Activated T-cell treated with anti-CD3 and anti-CD28 coated beads, Interleukin-2, amount 50 U/mL, for 24 hours (primary cell): ENCODE measurements at regions not wholly inside any gene's neighbourhood (a gene's known extent, or its start where the extent isn't known, plus 50 kb on each side); places are given as distances from the start of the nearest gene placed in this dataset.

ENCODE experiments used
- DNase-seq: peaks from one replicate; pipeline ENCODE4 v3.0.0-alpha.2; 2020
- H3K27ac Mint-ChIP-seq: 2 replicates; pipeline ENCODE4 v1.8.0; 2020; ENCODE audit warnings: mild to moderate bottlenecking, mixed read lengths
- H3K27me3 Mint-ChIP-seq: 2 replicates; pipeline ENCODE4 v1.8.0; 2020; ENCODE audit warnings: mixed read lengths
- H3K36me3 Mint-ChIP-seq: 2 replicates; pipeline ENCODE4 v1.8.0; 2020; ENCODE audit warnings: low read depth, mixed read lengths
- H3K4me1 Mint-ChIP-seq: 2 replicates; pipeline ENCODE4 v1.8.0; 2020; ENCODE audit warnings: low read depth, mixed read lengths
- H3K4me3 Mint-ChIP-seq: 2 replicates; pipeline ENCODE4 v1.8.0; 2020; ENCODE audit warnings: mild to moderate bottlenecking, moderate library complexity, mixed read lengths
- H3K9me3 Mint-ChIP-seq: 2 replicates; pipeline ENCODE4 v1.8.0; 2020; ENCODE audit warnings: mixed read lengths

GRCh38 chr9:25913806-25914205 lies 235.6 kb upstream of the TUSC1 start:
- peaks cover 16% of the 10 kb centered on the region for H3K9me3 Mint-ChIP-seq
- H3K36me3 Mint-ChIP-seq, result no peaks in the 10 kb centered on the region
- no peaks in the 10 kb centered on the region for H3K27me3 Mint-ChIP-seq
- H3K4me1 Mint-ChIP-seq, result no peaks in the 10 kb centered on the region
- H3K4me3 Mint-ChIP-seq, result no peak overlapping the region
- H3K27ac Mint-ChIP-seq, result no peak overlapping the region
- no peak for DNase-seq

GRCh38 chr9:25904701-25905100 lies 226.5 kb upstream of the TUSC1 start:
- H3K36me3 Mint-ChIP-seq, result no peaks in the 10 kb centered on the region
- H3K27me3 Mint-ChIP-seq, result no peaks in the 10 kb centered on the region
- no peak overlapping the region for H3K4me3 Mint-ChIP-seq
- H3K4me1 Mint-ChIP-seq, result no peaks in the 10 kb centered on the region
- no peak overlapping the region for H3K27ac Mint-ChIP-seq
- peaks cover 21% of the 10 kb centered on the region for H3K9me3 Mint-ChIP-seq
- DNase-seq, result no peak

DNA sequence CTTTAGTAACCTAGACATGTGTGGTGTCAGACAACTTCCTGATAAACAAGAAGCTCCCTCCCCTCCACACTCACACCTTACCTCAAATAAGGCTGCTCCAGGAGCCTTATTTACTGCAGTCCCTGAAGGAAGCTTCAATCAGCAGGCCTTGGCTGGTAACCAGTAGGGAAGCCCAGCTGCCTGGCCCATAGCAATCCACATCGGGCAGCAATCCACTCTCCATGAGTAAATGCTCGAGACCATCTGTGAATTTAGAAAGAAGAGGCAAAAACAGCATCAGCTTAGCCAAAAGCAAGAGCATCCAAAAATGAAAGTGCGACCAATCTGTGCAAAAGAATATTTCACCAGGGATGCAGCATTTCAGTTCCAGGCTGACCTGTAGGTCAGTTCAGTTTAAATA lies 213.3 kb upstream of the TUSC1 start:
- Mint-ChIP-seq H3K27ac (no peak overlapping the region), H3K9me3 (peaks cover 41% of the 10 kb centered on the region), H3K4me1 (no peaks in the 10 kb centered on the region), H3K4me3 (no peak overlapping the region), H3K36me3 (no peaks in the 10 kb centered on the region), H3K27me3 (no peaks in the 10 kb centered on the region)
- DNase-seq, result no peak

DNA sequence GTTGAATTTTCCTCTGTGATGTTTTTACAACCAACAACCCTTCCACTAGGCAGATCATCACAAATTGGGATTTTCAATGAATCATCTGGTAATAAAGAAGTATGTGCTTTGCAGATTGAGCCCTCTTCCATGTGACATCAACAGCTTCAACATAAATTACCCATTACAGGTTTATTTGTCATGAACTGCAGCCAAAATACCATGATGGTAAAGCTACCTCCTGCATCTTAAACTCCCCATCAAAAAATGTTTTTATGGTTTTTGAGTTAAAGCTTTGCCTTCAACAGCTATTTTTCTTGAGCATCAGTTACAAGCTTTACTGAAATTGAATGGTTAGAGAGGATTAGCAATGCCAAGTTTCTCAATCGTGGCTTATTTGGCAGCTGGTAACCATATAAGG lies 211.4 kb upstream of the TUSC1 start:
- no peak for DNase-seq
- Mint-ChIP-seq H3K4me1 (no peaks in the 10 kb centered on the region), H3K36me3 (no peaks in the 10 kb centered on the region), H3K4me3 (no peak overlapping the region), H3K27me3 (no peaks in the 10 kb centered on the region), H3K9me3 (peaks cover 34% of the 10 kb centered on the region), H3K27ac (no peak overlapping the region)

DNA sequence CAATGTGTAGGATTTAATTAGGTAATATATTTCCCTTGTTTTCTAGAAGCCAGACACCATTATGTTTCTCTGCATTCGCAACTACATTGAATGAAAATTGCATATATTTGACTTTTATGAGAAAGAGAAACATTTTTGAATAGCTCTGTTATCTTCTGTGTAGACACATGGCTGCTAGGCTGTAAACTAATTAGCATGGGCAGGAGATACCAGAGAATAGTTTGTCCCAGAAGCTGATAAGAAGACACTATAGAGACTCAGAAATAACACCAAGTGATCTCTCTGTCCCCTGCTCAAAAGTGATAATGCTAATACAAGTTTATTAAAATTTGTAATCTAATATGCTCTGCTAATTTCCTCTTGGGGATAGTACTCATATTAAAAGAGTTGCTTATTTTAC lies 198.0 kb upstream of the TUSC1 start:
- peaks cover 9% of the 10 kb centered on the region for H3K9me3 Mint-ChIP-seq
- H3K4me1 Mint-ChIP-seq, result no peaks in the 10 kb centered on the region
- no peak overlapping the region for H3K27ac Mint-ChIP-seq
- no peaks in the 10 kb centered on the region for H3K27me3 Mint-ChIP-seq
- DNase-seq, result no peak
- H3K4me3 Mint-ChIP-seq, result no peak overlapping the region
- H3K36me3 Mint-ChIP-seq, result no peaks in the 10 kb centered on the region

DNA sequence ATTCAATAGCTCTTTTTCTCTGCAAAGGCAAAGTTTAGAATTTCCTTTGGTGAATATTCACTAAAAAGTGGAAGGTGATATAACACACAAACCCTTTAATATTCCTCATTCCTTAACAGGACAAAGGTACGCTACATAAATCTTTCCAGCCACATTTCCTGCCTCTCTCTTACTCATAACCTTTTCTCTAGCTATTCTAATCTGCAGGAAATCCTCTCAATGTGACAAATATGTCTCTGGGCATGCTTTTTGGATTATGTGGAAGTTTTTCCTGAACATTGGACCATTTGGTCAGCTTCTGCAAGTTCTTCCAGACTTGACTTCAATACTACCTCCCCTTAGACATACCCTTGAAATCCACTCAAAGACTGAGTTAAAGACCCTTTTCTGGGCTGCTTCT lies 186.3 kb upstream of the TUSC1 start:
- no peak for DNase-seq
- Mint-ChIP-seq H3K4me1 (no peaks in the 10 kb centered on the region), H3K27me3 (no peaks in the 10 kb centered on the region), H3K36me3 (no peaks in the 10 kb centered on the region), H3K4me3 (no peak overlapping the region), H3K27ac (no peak overlapping the region), H3K9me3 (peaks cover 27% of the 10 kb centered on the region)

DNA sequence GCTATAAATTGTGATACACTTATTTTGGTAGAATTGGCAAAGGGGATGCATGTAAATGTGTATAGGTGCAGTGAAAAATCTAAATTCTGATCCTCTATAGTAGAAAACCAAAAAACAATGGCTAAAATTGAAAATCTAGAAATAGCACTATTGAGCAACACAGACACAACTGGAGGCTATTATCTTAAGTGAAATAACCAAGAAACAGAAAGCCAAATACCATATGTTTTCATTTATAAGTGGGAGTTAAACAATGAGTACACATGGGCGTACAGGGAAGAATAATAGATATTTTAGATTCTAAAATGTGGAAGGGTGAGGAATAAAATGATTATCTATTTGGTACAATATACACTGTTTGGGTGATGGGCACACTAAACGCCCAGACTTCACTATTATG lies 183.2 kb upstream of the TUSC1 start:
- no peak for DNase-seq
- H3K4me3 Mint-ChIP-seq, result no peak overlapping the region
- no peaks in the 10 kb centered on the region for H3K36me3 Mint-ChIP-seq
- H3K4me1 Mint-ChIP-seq, result no peaks in the 10 kb centered on the region
- peaks cover 26% of the 10 kb centered on the region for H3K9me3 Mint-ChIP-seq
- H3K27me3 Mint-ChIP-seq, result no peaks in the 10 kb centered on the region
- no peak overlapping the region for H3K27ac Mint-ChIP-seq

DNA sequence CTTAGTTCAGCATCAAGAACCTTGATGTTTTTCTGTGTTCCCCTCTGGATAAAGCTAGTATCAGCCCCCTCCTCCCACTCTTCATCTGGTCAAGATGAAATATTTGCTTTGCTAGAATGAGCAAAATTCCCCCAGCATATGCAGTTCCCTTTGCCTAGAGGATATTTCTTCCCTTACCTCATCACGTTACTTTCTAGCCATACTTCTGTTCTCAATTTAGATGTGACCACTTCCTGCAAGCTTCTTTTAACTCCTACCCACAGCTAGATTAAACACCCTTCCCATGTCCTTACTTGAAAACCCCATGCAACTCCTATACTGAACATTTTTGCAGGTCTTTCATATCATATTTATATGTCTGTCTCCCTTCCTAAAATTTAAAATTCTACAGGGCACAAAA lies 178.9 kb upstream of the TUSC1 start:
- Mint-ChIP-seq H3K27me3 (no peaks in the 10 kb centered on the region), H3K4me3 (no peak overlapping the region), H3K4me1 (no peaks in the 10 kb centered on the region), H3K9me3 (peaks cover 31% of the 10 kb centered on the region), H3K36me3 (no peaks in the 10 kb centered on the region), H3K27ac (no peak overlapping the region)
- no peak for DNase-seq

GRCh38 chr9:25850803-25851202 lies 172.6 kb upstream of the TUSC1 start:
- no peak overlapping the region for H3K27ac Mint-ChIP-seq
- no peaks in the 10 kb centered on the region for H3K27me3 Mint-ChIP-seq
- H3K9me3 Mint-ChIP-seq, result peaks cover 27% of the 10 kb centered on the region
- no peak overlapping the region for H3K4me3 Mint-ChIP-seq
- no peak for DNase-seq
- no peaks in the 10 kb centered on the region for H3K36me3 Mint-ChIP-seq
- no peaks in the 10 kb centered on the region for H3K4me1 Mint-ChIP-seq

DNA sequence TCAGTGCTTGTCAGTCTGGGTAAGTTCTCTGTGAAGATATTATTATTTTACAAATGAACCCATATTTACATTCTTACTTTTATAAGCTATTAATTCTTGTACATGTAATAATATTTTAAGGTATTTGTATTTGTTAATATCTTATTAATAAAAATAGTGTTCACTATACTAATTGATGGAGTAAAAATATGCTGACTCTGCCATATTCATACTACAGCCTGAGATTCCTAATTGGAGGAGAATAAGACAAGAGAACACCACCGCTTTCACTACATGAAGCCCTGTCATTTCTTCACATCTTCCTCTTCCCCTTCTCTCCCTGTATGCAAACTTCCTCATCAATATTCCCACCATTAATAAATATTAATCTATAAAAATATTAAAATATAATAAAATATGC lies 167.6 kb upstream of the TUSC1 start:
- H3K4me1 Mint-ChIP-seq, result no peaks in the 10 kb centered on the region

DNA sequence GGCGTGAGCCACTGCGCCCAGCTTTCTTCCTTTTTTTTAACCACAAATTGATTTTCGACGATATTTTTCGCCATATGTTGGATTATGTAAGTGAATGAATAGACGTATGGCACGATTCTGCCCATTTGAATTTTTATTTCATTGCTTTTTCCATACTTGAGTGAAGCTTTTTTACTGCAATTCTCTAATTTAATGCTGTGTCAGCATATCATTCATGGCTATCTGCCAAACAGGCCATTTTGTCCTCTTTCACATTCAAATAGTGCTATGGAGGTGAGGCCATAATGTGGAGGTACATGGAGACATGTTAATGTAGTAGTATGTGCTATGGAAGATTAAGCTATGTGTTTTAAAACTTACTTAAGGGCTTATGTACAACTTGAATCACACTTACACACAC lies 152.1 kb upstream of the TUSC1 start:
- Mint-ChIP-seq H3K4me3 (no peak overlapping the region), H3K36me3 (no peaks in the 10 kb centered on the region), H3K27me3 (no peaks in the 10 kb centered on the region), H3K9me3 (peaks cover 26% of the 10 kb centered on the region), H3K4me1 (no peaks in the 10 kb centered on the region), H3K27ac (no peak overlapping the region)
- DNase-seq, result no peak

More for the DNA sequence above, 167.6 kb upstream of the TUSC1 start:
- no peak overlapping the region for H3K4me3 Mint-ChIP-seq
- DNase-seq, result no peak
- H3K36me3 Mint-ChIP-seq, result no peaks in the 10 kb centered on the region
- peaks cover 18% of the 10 kb centered on the region for H3K9me3 Mint-ChIP-seq
- H3K27me3 Mint-ChIP-seq, result no peaks in the 10 kb centered on the region
- no peak overlapping the region for H3K27ac Mint-ChIP-seq

DNA sequence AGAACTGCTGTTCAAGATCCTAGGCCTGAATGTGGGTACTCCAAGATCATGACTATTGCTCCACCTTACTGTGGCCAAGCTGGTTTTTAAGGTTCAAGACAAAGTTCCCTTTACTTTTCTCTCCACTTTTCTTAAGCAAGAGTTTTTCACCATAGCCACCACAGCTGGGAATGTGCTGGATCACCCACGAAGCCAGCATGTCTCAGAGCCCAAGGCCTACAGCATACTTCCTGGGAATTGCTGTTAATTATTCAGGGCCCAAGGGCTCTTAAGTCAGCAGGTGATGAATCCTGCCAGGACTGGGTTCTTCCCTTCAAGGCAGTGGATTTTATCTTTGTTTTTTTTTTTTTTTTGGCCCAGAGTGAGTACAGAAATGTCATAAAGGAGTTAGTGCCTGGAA lies 149.4 kb upstream of the TUSC1 start:
- no peak for DNase-seq
- no peak overlapping the region for H3K27ac Mint-ChIP-seq
- no peaks in the 10 kb centered on the region for H3K4me1 Mint-ChIP-seq
- H3K4me3 Mint-ChIP-seq, result no peak overlapping the region
- H3K27me3 Mint-ChIP-seq, result no peaks in the 10 kb centered on the region
- peaks cover 33% of the 10 kb centered on the region for H3K9me3 Mint-ChIP-seq
- H3K36me3 Mint-ChIP-seq, result no peaks in the 10 kb centered on the region

DNA sequence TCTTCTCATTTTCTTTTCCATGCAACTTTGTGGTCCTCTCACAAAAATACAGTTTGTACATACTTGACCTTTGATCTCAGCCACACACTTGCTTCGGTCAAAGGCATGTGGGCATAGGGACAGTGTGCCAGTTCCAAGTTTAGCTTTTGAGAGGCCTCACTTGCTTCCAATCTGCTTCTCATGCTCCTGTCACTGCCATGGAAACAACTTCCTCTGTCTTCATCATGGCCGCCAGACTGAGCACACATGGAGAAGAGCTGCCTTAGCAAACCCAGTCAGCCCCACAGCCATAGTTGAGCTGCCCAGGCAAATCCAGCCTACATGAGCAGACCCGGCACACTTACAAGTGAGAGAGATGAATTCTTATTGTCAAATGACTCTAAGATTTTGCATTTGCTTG lies 138.2 kb upstream of the TUSC1 start:
- no peak overlapping the region for H3K27ac Mint-ChIP-seq
- H3K9me3 Mint-ChIP-seq, result peaks cover 18% of the 10 kb centered on the region
- no peaks in the 10 kb centered on the region for H3K36me3 Mint-ChIP-seq
- H3K27me3 Mint-ChIP-seq, result no peaks in the 10 kb centered on the region
- DNase-seq, result no peak
- H3K4me1 Mint-ChIP-seq, result no peaks in the 10 kb centered on the region
- no peak overlapping the region for H3K4me3 Mint-ChIP-seq

DNA sequence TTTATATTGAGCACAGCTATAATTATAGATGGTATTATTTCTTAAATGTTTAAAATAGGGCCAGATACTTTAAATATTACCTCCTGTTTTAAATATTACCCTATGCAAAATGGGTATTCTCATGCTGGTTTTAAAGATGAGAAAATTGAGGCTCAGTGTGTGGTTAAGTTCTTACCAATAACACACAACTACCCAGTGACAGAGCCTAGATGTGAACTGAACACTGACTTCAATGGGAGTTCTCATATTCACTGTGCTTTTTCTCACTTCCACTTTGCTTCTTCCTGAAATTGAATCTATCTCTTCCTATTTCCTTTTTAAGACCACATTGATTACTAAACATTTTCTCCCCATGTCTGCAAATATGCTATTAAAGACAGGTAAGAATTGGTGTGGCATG lies 135.8 kb upstream of the TUSC1 start:
- no peak overlapping the region for H3K4me3 Mint-ChIP-seq
- H3K36me3 Mint-ChIP-seq, result no peaks in the 10 kb centered on the region

DNA sequence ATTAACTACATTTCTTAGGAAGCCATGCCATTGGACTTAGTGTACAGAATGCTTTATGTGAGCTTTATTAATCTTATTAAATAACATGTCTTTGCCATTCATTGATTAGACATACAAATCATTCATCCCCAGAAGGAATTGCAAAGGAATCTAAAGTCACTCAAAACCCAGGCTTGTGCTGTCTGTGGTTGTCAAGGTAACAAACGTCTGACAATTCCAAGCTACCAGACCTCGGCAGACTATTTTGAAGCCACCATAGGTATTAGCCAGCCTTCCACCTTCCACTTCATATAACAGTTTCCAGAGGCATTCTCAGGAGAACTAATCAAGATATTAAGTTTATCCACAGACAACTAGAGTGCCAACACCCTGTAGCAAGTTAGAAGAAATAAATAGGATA lies 135.2 kb upstream of the TUSC1 start:
- H3K27ac Mint-ChIP-seq, result no peak overlapping the region
- peaks cover 18% of the 10 kb centered on the region for H3K9me3 Mint-ChIP-seq

More for the DNA sequence above, 135.8 kb upstream of the TUSC1 start:
- peaks cover 18% of the 10 kb centered on the region for H3K9me3 Mint-ChIP-seq
- H3K27me3 Mint-ChIP-seq, result no peaks in the 10 kb centered on the region
- no peaks in the 10 kb centered on the region for H3K4me1 Mint-ChIP-seq
- DNase-seq, result no peak
- H3K27ac Mint-ChIP-seq, result no peak overlapping the region

GRCh38 chr9:25808554-25808953 lies 130.3 kb upstream of the TUSC1 start:
- no peaks in the 10 kb centered on the region for H3K36me3 Mint-ChIP-seq
- H3K27ac Mint-ChIP-seq, result no peak overlapping the region
- H3K4me1 Mint-ChIP-seq, result no peaks in the 10 kb centered on the region
- peaks cover 8% of the 10 kb centered on the region for H3K9me3 Mint-ChIP-seq
- DNase-seq, result no peak
- H3K4me3 Mint-ChIP-seq, result no peak overlapping the region
- no peaks in the 10 kb centered on the region for H3K27me3 Mint-ChIP-seq

More for the DNA sequence above, 135.2 kb upstream of the TUSC1 start:
- H3K36me3 Mint-ChIP-seq, result no peaks in the 10 kb centered on the region
- H3K27me3 Mint-ChIP-seq, result no peaks in the 10 kb centered on the region
- H3K4me1 Mint-ChIP-seq, result no peaks in the 10 kb centered on the region
- DNase-seq, result no peak
- H3K4me3 Mint-ChIP-seq, result no peak overlapping the region
